Vagina (tissue), 2 donors: ENCODE measurements at regions not wholly inside any gene's neighbourhood (a gene's known extent, or its start where the extent isn't known, plus 50 kb on each side); places are given as distances from the start of the nearest gene placed in this dataset.

ENCODE experiments used
- DNase-seq, 2 donors: peaks; one replicate each; pipeline ENCODE4 v3.0.0-alpha.2; 2017; ENCODE audit errors: extremely low spot score in 2 of 2
- H3K27ac ChIP-seq: fragments of 200-600 bp; sonication (generic); one replicate; pipeline ENCODE4 v1.5.1; 2019
- H3K27me3 ChIP-seq: fragments of 200-600 bp; sonication (generic); one replicate; pipeline ENCODE4 v1.5.1; 2019
- H3K36me3 ChIP-seq, 2 donors: fragments of 200-600 bp; sonication (generic); one replicate each; pipeline ENCODE4 v1.5.1; 2017 to 2019
- H3K4me1 ChIP-seq: fragments of 200-600 bp; sonication (generic); one replicate; pipeline ENCODE4 v1.5.1; 2019
- H3K4me3 ChIP-seq, 2 donors: fragments of 200-600 bp; sonication (generic); 1 replicate in 1 of 2; 2 replicates in 1 of 2; pipeline ENCODE4 v1.5.1; 2016 to 2019
- H3K9me3 ChIP-seq: fragments of 200-600 bp; sonication (generic); one replicate; pipeline ENCODE4 v1.5.1; 2019
- POLR2A ChIP-seq, 2 donors: fragments of 450-650 bp; IDR thresholded peaks; one replicate each; pipeline ENCODE4 v1.6.1; 2017; ENCODE audit warnings: antibody characterized with exemption in 2 of 2, mild to moderate bottlenecking in 2 of 2, moderate library complexity in 2 of 2
- POLR2AphosphoS5 ChIP-seq, 2 donors: sonication (generic); formaldehyde crosslinking; IDR thresholded peaks; one replicate each; pipeline ENCODE4 v1.9.0; 2017; ENCODE audit warnings: antibody characterized with exemption in 2 of 2, mild to moderate bottlenecking in 2 of 2, low read depth in 1 of 2; ENCODE audit not compliant: insufficient read depth in 1 of 2
- intact Hi-C: fragments of 100-400 bp; cut with DNase I; formaldehyde crosslinking; loops from one replicate; pipeline ENCODE4 v1.15.1; 2023
- TF ChIP-seq, protein P1 (sequence below), 3 experiments: fragments of 450-650 bp in 2 of 3; fragments of 200-600 bp in 1 of 3; sonication (generic) in 1 of 3; IDR thresholded peaks; one replicate each; pipeline ENCODE4 v1.5.1; 2017 to 2019; ENCODE audit warnings: antibody characterized with exemption in 3 of 3, mild to moderate bottlenecking in 2 of 3, moderate library complexity in 2 of 3

DNA sequence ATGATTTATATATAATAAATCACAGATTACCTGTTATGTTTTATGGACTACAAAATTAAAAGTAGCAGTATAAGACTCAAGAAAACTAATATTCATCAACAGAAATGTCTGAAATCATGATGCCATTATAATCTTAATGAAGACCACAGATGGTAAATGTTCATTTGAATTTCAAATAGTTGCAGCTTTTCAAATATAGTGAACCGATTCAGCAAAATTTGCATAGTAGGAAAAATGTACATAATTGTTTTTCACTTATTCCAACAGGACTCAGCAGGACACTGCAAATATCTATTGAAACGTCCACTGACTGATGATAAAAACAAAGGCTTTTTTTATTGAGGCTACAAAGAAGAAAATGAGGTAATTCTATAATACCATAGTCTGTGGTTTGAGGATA lies 51.2 kb upstream of the LSM8 start:
- no peak for DNase-seq
- H3K9me3 ChIP-seq, result no peaks in the 10 kb centered on the region
- no peaks in the 10 kb centered on the region for H3K36me3 ChIP-seq
- H3K4me3 ChIP-seq, result no peak overlapping the region
- no peak overlapping the region for H3K27ac ChIP-seq
- intact Hi-C loops, result no loop called here
- H3K27me3 ChIP-seq, result no peaks in the 10 kb centered on the region
- H3K4me1 ChIP-seq, result no peaks in the 10 kb centered on the region
- TF ChIP-seq POLR2AphosphoS5 (IDR thresholded peaks at IDR 0.05; ENCODE audit: insufficient read depth in 1 of 2, low read depth in 1 of 2), result no peak
- no peak for TF ChIP-seq POLR2A (IDR thresholded peaks at IDR 0.05)
- TF ChIP-seq, protein P1, sequence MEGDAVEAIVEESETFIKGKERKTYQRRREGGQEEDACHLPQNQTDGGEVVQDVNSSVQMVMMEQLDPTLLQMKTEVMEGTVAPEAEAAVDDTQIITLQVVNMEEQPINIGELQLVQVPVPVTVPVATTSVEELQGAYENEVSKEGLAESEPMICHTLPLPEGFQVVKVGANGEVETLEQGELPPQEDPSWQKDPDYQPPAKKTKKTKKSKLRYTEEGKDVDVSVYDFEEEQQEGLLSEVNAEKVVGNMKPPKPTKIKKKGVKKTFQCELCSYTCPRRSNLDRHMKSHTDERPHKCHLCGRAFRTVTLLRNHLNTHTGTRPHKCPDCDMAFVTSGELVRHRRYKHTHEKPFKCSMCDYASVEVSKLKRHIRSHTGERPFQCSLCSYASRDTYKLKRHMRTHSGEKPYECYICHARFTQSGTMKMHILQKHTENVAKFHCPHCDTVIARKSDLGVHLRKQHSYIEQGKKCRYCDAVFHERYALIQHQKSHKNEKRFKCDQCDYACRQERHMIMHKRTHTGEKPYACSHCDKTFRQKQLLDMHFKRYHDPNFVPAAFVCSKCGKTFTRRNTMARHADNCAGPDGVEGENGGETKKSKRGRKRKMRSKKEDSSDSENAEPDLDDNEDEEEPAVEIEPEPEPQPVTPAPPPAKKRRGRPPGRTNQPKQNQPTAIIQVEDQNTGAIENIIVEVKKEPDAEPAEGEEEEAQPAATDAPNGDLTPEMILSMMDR (IDR thresholded peaks at IDR 0.05), result no peak
